Pancreas (tissue), 10 donors: ENCODE measurements at regions not wholly inside any gene's neighbourhood (a gene's known extent, or its start where the extent isn't known, plus 50 kb on each side); places are given as distances from the start of the nearest gene placed in this dataset.
"Not testable (repeated sequence)": the region's sequence is repeated elsewhere in the genome, so short reads cannot be mapped to it uniquely, and the experiment has no call there.

Experiments
- ATAC-seq, 4 donors: fragments of 200-7000 bp; cut with Tn5 transposase; one replicate each; pipeline versions ENCODE4 v1.8.0 to v1.9.1; 2020; ENCODE audit warnings: mild to moderate bottlenecking in 4 of 4, moderate library complexity in 4 of 4
- DNase-seq, 6 donors: peaks; one replicate each; pipeline ENCODE4 v3.0.0-alpha.2; 2020
- FAIRE-seq: peaks from 2 replicates; lab custom pipeline; 2012; peaks lifted over from hg19 to GRCh38; lab: Jason Lieb, UNC
- H3K27ac ChIP-seq, 4 donors: fragments of 200-600 bp; sonication (generic); 1 replicate in 3 of 4; 2 replicates in 1 of 4; pipeline versions ENCODE4 v1.5.0 to v1.8.0; 2020
- H3K27me3 ChIP-seq, 4 donors: fragments of 200-600 bp; one replicate each; pipeline ENCODE4 v1.8.0; 2021
- H3K36me3 ChIP-seq, 3 donors: fragments of 200-600 bp; sonication (generic) in 1 of 3; one replicate each; pipeline versions ENCODE4 v1.5.0 to v1.8.0; 2020 to 2021
- H3K4me1 ChIP-seq, 3 donors: fragments of 200-600 bp; one replicate each; pipeline ENCODE4 v1.8.0; 2021
- H3K4me3 ChIP-seq, 4 donors: fragments of 200-600 bp; sonication (generic) in 2 of 4; one replicate each; pipeline versions ENCODE4 v1.5.0 to v1.8.0; 2020 to 2021
- H3K9me3 ChIP-seq, 4 donors: fragments of 200-600 bp; one replicate each; pipeline ENCODE4 v1.8.0; 2021
- WGBS, 2 donors: extraction: QIAGEN DNeasy Blood & Tissue Kit; methylation state at CpG; one replicate each; pipeline ENCODE4 v1.1.7; 2013; 5-methylcytosine and 5-hydroxymethylcytosine counted together
- intact Hi-C, 3 donors: fragments of 100-400 bp; cut with DNase I; formaldehyde crosslinking; loops; one replicate each; pipeline versions ENCODE4 v1.11.1 to v1.14.2; 2022
- TF ChIP-seq, protein P1 (sequence below), 4 donors: fragments of 200-600 bp; sonication (generic) in 3 of 4; IDR thresholded peaks; one replicate each; pipeline versions ENCODE4 v1.5.0 to v1.8.0; 2021; ENCODE audit warnings: antibody characterized with exemption in 4 of 4
- donor health status: healthy with polysubstance abuse.
- donor health status: DM: no; HTN: no; CAD: no; lungs with moderate emphysema.
- donor health status: DM: no; HTN: no; CAD: no.
- donor health status: control.
- donor health status: control.
- donor health status: Bipolar disorder and iron deficiency.
- donor health status: DM: yes; HTN: yes; CAD: no.
- donor health status: DM: no; HTN: no; CAD: no.
- donor health status: DM: no; HTN: no; CAD: no.
- donor health status: DM: yes; HTN: yes; CAD: no.

DNA sequence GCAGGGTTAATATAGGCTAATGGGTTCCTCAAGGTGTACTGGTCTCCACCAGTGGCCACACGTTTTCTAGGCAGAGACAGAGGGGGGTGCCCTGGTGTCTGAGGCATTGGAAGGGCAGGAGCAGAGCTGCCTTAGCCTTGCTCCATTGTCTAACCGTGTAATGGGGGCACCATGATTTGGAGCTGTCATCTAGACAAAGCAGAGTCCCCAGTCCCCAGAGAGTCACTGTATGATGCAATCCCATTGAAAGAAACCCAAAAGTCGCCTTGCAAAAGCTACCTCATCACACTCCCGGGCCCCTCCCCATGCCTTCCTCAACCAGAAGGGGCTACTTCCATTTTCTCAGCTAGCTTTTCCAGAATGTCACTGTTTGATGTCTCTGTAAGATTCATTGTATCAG is 487.1 kb downstream of the AACS start:
- Histone ChIP-seq H3K4me1 (no peaks in the 10 kb centered on the region), H3K36me3 (no peaks in the 10 kb centered on the region), H3K9me3 (no peaks in the 10 kb centered on the region), H3K27me3 (no peaks in the 10 kb centered on the region), H3K4me3 (no peak overlapping the region), H3K27ac (no peak overlapping the region)
- FAIRE-seq (no peak), ATAC-seq (no peak), DNase-seq (no peak)
- intact Hi-C loops: no loop called here
- TF ChIP-seq, protein P1, sequence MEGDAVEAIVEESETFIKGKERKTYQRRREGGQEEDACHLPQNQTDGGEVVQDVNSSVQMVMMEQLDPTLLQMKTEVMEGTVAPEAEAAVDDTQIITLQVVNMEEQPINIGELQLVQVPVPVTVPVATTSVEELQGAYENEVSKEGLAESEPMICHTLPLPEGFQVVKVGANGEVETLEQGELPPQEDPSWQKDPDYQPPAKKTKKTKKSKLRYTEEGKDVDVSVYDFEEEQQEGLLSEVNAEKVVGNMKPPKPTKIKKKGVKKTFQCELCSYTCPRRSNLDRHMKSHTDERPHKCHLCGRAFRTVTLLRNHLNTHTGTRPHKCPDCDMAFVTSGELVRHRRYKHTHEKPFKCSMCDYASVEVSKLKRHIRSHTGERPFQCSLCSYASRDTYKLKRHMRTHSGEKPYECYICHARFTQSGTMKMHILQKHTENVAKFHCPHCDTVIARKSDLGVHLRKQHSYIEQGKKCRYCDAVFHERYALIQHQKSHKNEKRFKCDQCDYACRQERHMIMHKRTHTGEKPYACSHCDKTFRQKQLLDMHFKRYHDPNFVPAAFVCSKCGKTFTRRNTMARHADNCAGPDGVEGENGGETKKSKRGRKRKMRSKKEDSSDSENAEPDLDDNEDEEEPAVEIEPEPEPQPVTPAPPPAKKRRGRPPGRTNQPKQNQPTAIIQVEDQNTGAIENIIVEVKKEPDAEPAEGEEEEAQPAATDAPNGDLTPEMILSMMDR (IDR thresholded peaks at IDR 0.05): no peak
- WGBS, 2 donors: 44 to 56% methylated on average over 4 of the region's 4 CpGs

DNA sequence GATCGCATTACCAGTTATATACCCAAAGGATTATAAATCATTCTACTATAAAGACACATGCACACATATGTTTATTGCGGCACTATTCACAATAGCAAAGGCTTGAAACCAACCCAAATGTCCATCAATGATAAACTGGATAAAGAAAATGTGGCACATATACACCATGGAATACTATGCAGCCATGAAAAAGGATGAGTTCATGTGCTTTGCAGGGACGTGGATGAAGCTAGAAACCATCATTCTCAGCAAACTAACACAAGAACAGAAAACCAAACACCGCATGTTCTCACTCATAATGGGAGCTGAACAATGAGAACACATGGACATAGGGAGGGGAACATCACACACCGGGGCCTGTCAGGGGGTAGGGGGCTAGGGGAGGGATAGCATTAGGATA is 495.8 kb downstream of the AACS start:
- ATAC-seq, H3K36me3 ChIP-seq, H3K9me3 ChIP-seq, FAIRE-seq, DNase-seq, H3K4me3 ChIP-seq, intact Hi-C loops, H3K4me1 ChIP-seq, H3K27me3 ChIP-seq, H3K27ac ChIP-seq: not testable (repeated sequence)
- 84 to 89% methylated on average over 5 of the region's 5 CpGs for WGBS, 2 donors

- no peaks in the 10 kb centered on the region for H3K4me1 ChIP-seq
- no peaks in the 10 kb centered on the region for H3K9me3 ChIP-seq
- TF ChIP-seq, protein P1 (IDR thresholded peaks at IDR 0.05): no peak
- no peak overlapping the region for H3K27ac ChIP-seq
- intact Hi-C loops: no loop called here
- FAIRE-seq (no peak), ATAC-seq (no peak), DNase-seq (no peak)
- no peak overlapping the region for H3K4me3 ChIP-seq
- WGBS, 2 donors: 51 to 57% methylated on average over 4 of the region's 4 CpGs
- H3K36me3 ChIP-seq: no peaks in the 10 kb centered on the region
- H3K27me3 ChIP-seq: no peaks in the 10 kb centered on the region
Observed at GRCh38 chr12:125564753-125565152, 499.5 kb downstream of the AACS start.

GRCh38 chr12:125567581-125567980 is 502.3 kb downstream of the AACS start:
- no peak overlapping the region for H3K4me3 ChIP-seq
- TF ChIP-seq, protein P1 (IDR thresholded peaks at IDR 0.05): no peak
- DNase-seq (no peak), ATAC-seq (no peak), FAIRE-seq (no peak)
- no peaks in the 10 kb centered on the region for H3K4me1 ChIP-seq
- H3K27ac ChIP-seq: no peak overlapping the region
- 59 to 63% methylated on average over 6 of the region's 6 CpGs for WGBS, 2 donors
- H3K36me3 ChIP-seq: no peaks in the 10 kb centered on the region
- intact Hi-C loops: no loop called here
- H3K9me3 ChIP-seq: no peaks in the 10 kb centered on the region
- H3K27me3 ChIP-seq: no peaks in the 10 kb centered on the region

DNA sequence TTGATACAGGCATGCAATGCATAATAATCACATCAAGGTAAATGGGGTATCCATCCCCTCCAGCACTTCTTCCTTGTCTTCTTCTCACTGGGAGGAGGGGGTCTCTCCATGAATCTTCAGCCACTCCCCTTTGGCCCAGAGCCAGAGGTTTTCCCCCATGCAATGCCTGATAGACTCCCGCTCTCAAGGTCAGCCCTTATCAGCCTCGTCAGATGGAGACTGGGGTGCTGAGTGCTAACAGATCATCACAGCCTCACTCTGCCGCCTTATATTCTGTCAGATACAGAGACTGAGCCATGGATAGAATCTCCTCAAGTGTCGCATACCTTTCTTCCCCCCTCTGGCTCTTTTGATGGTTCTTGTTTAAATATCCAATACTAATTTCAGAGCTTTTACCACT is 503.1 kb downstream of the AACS start:
- ATAC-seq (no peak), DNase-seq (no peak), FAIRE-seq (no peak)
- no peak overlapping the region for H3K27ac ChIP-seq
- TF ChIP-seq, protein P1 (IDR thresholded peaks at IDR 0.05): no peak
- no peaks in the 10 kb centered on the region for H3K9me3 ChIP-seq
- no peaks in the 10 kb centered on the region for H3K36me3 ChIP-seq
- H3K4me3 ChIP-seq: no peak overlapping the region
- no peaks in the 10 kb centered on the region for H3K4me1 ChIP-seq
- 23 to 31% methylated on average over 4 of the region's 4 CpGs for WGBS, 2 donors
- intact Hi-C loops: no loop called here
- no peaks in the 10 kb centered on the region for H3K27me3 ChIP-seq

DNA sequence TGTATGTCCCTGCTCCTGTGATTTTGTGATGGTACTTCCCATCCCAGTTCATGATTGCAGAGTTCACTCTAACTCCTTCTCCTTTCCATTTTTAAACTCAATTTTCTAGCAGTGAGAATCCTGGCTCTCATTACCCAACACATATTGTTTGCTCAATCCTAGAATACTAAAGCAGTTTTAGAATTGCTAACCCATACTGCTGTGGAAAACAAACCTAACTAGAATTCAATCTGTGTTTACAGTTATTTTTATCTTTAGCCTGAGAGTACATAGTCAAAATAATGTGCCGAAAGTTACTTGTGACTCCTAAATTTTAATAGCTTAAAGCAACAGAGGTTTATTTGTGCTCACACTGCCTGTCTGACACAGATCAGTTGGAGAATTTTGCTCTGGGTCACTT is 508.0 kb downstream of the AACS start:
- no peaks in the 10 kb centered on the region for H3K4me1 ChIP-seq
- no peaks in the 10 kb centered on the region for H3K36me3 ChIP-seq
- peaks cover 0 to 3% (median 0%) of the 10 kb centered on the region in 4 donors for H3K27me3 ChIP-seq
- no peaks in the 10 kb centered on the region for H3K9me3 ChIP-seq
- FAIRE-seq: no peak
- WGBS, 2 donors: 43 to 67% methylated on average over 1 of the region's 1 CpG
- TF ChIP-seq, protein P1 (IDR thresholded peaks at IDR 0.05): no peak
- intact Hi-C loops: no loop called here
- DNase-seq: no peak
- no peak for ATAC-seq
- no peak overlapping the region for H3K4me3 ChIP-seq
- H3K27ac ChIP-seq: no peak overlapping the region
